PC-9 (cell line): ENCODE measurements at regions not wholly inside any gene's neighbourhood (a gene's known extent, or its start where the extent isn't known, plus 50 kb on each side); places are given as distances from the start of the nearest gene placed in this dataset.

Source experiments
- BruUV-seq: library from RNA; stranded (reverse); fragments of 400-500 nt; replicated peaks from 2 replicates; lab custom pipeline; 2021; lab: Mats Ljungman, UMichigan
- CTCF ChIA-PET: fragments of 300-600 bp; sonication (Branson Sonifier 250); formaldehyde crosslinking; loops from one replicate; lab custom pipeline; 2022; ENCODE audit warnings: antibody characterized with exemption; lab: Charles Lee
- POLR2A ChIA-PET: fragments of 300-600 bp; sonication (Branson Sonifier 250); formaldehyde crosslinking; loops from one replicate; lab custom pipeline; 2022; ENCODE audit warnings: antibody characterized with exemption; ENCODE audit not compliant: unreplicated experiment; lab: Charles Lee
- DNase-seq, 2 experiments: peaks; one replicate each; pipeline versions ENCODE4 v3.0.0 to v3.0.0-alpha.2; 2015 to 2022; ENCODE audit warnings: mixed read lengths in 1 of 2
- H2AFZ ChIP-seq: fragments of 200-600 bp; sonication (generic); 2 replicates; pipeline ENCODE4 v1.8.1; 2017; ENCODE audit warnings: antibody characterized with exemption
- H3F3A ChIP-seq: fragments of 200-600 bp; sonication (generic); 2 replicates; pipeline ENCODE4 v1.8.1; 2017; ENCODE audit warnings: antibody characterized with exemption, mild to moderate bottlenecking, low read depth; ENCODE audit not compliant: insufficient read depth
- H3K27ac ChIP-seq: fragments of 200-600 bp; sonication (generic); 2 replicates; pipeline ENCODE4 v1.6.1; 2016; ENCODE audit warnings: mixed run types
- H3K27me3 ChIP-seq: fragments of 200-600 bp; sonication (generic); 2 replicates; pipeline ENCODE4 v1.6.1; 2016; ENCODE audit warnings: low read depth, mixed run types; ENCODE audit not compliant: insufficient read depth
- H3K36me3 ChIP-seq: fragments of 200-600 bp; sonication (generic); 2 replicates; pipeline ENCODE4 v1.6.1; 2016; ENCODE audit warnings: low read depth, mixed run types
- H3K4me1 ChIP-seq: fragments of 200-600 bp; sonication (generic); replicated peaks from 2 replicates; pipeline ENCODE4 v1.6.1; 2016; ENCODE audit warnings: mixed run types; ENCODE audit not compliant: insufficient read depth
- H3K4me2 ChIP-seq: fragments of 200-600 bp; sonication (generic); 2 replicates; pipeline ENCODE4 v1.6.1; 2017; ENCODE audit warnings: mixed run types
- H3K4me3 ChIP-seq: fragments of 200-600 bp; sonication (generic); 2 replicates; pipeline ENCODE4 v1.6.1; 2016; ENCODE audit warnings: mixed run types
- H3K79me2 ChIP-seq: fragments of 200-600 bp; sonication (generic); 2 replicates; pipeline ENCODE4 v1.6.1; 2017; ENCODE audit warnings: low read depth, mixed run types
- H3K9me2 ChIP-seq: fragments of 200-600 bp; sonication (generic); 2 replicates; pipeline ENCODE4 v1.8.1; 2017; ENCODE audit warnings: mild to moderate bottlenecking; ENCODE audit not compliant: insufficient read depth
- H3K9me3 ChIP-seq: fragments of 200-600 bp; sonication (generic); 2 replicates; pipeline ENCODE4 v1.8.1; 2016; ENCODE audit warnings: low read depth; ENCODE audit not compliant: insufficient read depth
- H4K20me1 ChIP-seq: fragments of 200-600 bp; sonication (generic); 2 replicates; pipeline ENCODE4 v1.8.1; 2017; ENCODE audit not compliant: insufficient read depth
- CTCF ChIP-seq: fragments of 200-600 bp; sonication (generic); conservative IDR thresholded peaks from 2 replicates; pipeline ENCODE4 v1.6.1; 2017; ENCODE audit warnings: mixed run types, antibody characterized with exemption, mild to moderate bottlenecking, moderate library complexity
- EZH2 ChIP-seq: fragments of 200-600 bp; sonication (generic); IDR thresholded peaks from 2 replicates; pipeline ENCODE4 v1.8.0; 2017; ENCODE audit warnings: antibody characterized with exemption, low read depth
- intact Hi-C: fragments of 100-400 bp; cut with micrococcal nuclease; formaldehyde crosslinking; loops from one replicate; pipeline ENCODE4 v1.10.0; 2022; ENCODE audit not compliant: unreplicated experiment

GRCh38 chr22:22429369-22430108 is 79.0 kb downstream of the ZNF280B start:
- Histone ChIP-seq H3K4me3 (no peak overlapping the region), H3K9me3 (no peaks in the 10 kb centered on the region), H3K4me2 (no peak overlapping the region), H3K27ac (no peak overlapping the region), H3K79me2 (no peaks in the 10 kb centered on the region), H3K27me3 (peaks cover 17% of the 10 kb centered on the region; the same call in 1 of the 2 replicates), H2AFZ (no peak overlapping the region), H3K4me1 (no peaks in the 10 kb centered on the region), H3F3A (no peaks in the 10 kb centered on the region), H3K9me2 (no peaks in the 10 kb centered on the region), H4K20me1 (no peaks in the 10 kb centered on the region), H3K36me3 (no peaks in the 10 kb centered on the region)
- POLR2A ChIA-PET: no interaction called here
- CTCF ChIA-PET: no interaction called here
- TF ChIP-seq CTCF: no peak
- no peak for TF ChIP-seq EZH2
- intact Hi-C loops: loop anchor here (10.0 kb wide), 1 partner anchor 225 kb away; no protein-coding TSS in a partner anchor
- no TSS peak for BruUV-seq
- no peak for DNase-seq

GRCh38 chr22:22430111-22430820 is 78.3 kb downstream of the ZNF280B start:
- POLR2A ChIA-PET: no interaction called here

More at GRCh38 chr22:22430111-22430820, 78.3 kb downstream of the ZNF280B start:
- no peaks in the 10 kb centered on the region for H4K20me1 ChIP-seq
- no peaks in the 10 kb centered on the region for H3K9me3 ChIP-seq
- H3K27me3 ChIP-seq: peaks cover 17% of the 10 kb centered on the region; the same call in 1 of the 2 replicates
- TF ChIP-seq EZH2: no peak
- TF ChIP-seq CTCF: no peak
- no peaks in the 10 kb centered on the region for H3K4me1 ChIP-seq
- CTCF ChIA-PET: no interaction called here
- H3F3A ChIP-seq: no peaks in the 10 kb centered on the region
- no peak overlapping the region for H3K4me2 ChIP-seq
- H3K4me3 ChIP-seq: no peak overlapping the region
- no peaks in the 10 kb centered on the region for H3K36me3 ChIP-seq
- no peak overlapping the region for H2AFZ ChIP-seq
- H3K79me2 ChIP-seq: no peaks in the 10 kb centered on the region
- no TSS peak for BruUV-seq
- no peak for DNase-seq
- H3K9me2 ChIP-seq: no peaks in the 10 kb centered on the region
- no peak overlapping the region for H3K27ac ChIP-seq
- intact Hi-C loops: no loop called here
